ENCODE measurements at regions not wholly inside any gene's neighbourhood (a gene's known extent, or its start where the extent isn't known, plus 50 kb on each side); places are given as distances from the start of the nearest gene placed in this dataset.

DNA sequence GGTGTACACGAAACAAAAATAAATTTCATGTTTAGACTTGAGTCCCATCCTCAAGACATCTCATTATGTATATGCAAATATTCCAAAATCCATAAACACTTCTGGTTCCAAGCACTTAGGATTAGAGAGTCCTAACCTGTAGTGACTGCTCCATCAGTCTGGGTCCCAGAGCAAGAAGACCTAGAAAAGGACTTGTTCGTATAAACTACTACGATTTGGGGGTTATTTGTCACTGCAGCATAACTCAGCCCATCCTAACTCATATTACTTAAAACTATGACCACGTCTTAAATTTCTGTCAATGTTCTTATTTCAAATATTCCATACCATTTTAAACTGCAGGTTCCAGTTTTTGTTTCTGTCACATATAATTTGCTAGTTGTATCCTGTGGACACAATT, 463.0 kb downstream of the AGTPBP1 start:
- POLR2A ChIA-PET = no interaction called here
- no peak overlapping the region for H3K27ac Mint-ChIP-seq
- no peaks in the 10 kb centered on the region for H3K9me3 Mint-ChIP-seq
- H3K27me3 Mint-ChIP-seq = peaks cover 14% of the 10 kb centered on the region
- no peak for DNase-seq
- CTCF ChIA-PET = no interaction called here
- ATAC-seq = no peak
- H3K36me3 Mint-ChIP-seq (ENCODE audit: low read depth) = no peaks in the 10 kb centered on the region
- TF ChIP-seq, protein P1, sequence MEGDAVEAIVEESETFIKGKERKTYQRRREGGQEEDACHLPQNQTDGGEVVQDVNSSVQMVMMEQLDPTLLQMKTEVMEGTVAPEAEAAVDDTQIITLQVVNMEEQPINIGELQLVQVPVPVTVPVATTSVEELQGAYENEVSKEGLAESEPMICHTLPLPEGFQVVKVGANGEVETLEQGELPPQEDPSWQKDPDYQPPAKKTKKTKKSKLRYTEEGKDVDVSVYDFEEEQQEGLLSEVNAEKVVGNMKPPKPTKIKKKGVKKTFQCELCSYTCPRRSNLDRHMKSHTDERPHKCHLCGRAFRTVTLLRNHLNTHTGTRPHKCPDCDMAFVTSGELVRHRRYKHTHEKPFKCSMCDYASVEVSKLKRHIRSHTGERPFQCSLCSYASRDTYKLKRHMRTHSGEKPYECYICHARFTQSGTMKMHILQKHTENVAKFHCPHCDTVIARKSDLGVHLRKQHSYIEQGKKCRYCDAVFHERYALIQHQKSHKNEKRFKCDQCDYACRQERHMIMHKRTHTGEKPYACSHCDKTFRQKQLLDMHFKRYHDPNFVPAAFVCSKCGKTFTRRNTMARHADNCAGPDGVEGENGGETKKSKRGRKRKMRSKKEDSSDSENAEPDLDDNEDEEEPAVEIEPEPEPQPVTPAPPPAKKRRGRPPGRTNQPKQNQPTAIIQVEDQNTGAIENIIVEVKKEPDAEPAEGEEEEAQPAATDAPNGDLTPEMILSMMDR (IDR thresholded peaks at IDR 0.05) = no peak
- intact Hi-C loops (cut with micrococcal nuclease) = no loop called here
- no peak overlapping the region for H3K4me3 Mint-ChIP-seq
- no peaks in the 10 kb centered on the region for H3K4me1 Mint-ChIP-seq (ENCODE audit: low read depth)

DNA sequence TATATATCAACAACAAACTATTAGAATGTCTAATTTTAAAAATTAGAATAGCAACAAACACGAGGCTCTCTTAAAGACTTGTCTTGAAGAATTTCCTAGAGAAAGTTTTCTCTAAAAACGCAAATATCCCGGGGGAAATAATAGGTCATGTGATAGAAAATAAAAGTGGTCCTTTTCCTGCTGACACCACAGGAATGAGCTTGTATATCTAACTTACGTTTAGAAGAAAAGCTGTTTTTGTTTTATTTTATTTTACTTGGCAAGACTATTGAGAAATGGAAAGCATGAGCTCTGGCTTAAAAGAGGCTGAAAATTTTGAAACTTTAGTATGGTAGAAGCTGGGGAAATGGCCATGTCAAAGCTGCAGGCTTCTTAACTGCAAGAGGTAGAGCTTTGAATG, 465.0 kb downstream of the AGTPBP1 start:
- H3K36me3 Mint-ChIP-seq (ENCODE audit: low read depth) = no peaks in the 10 kb centered on the region
- no peak overlapping the region for H3K4me3 Mint-ChIP-seq
- POLR2A ChIA-PET = no interaction called here
- TF ChIP-seq, protein P1 (IDR thresholded peaks at IDR 0.05) = no peak
- intact Hi-C loops (cut with micrococcal nuclease) = no loop called here
- H3K9me3 Mint-ChIP-seq = no peaks in the 10 kb centered on the region
- no peaks in the 10 kb centered on the region for H3K4me1 Mint-ChIP-seq (ENCODE audit: low read depth)
- H3K27me3 Mint-ChIP-seq = peaks cover 3% of the 10 kb centered on the region
- CTCF ChIA-PET = interaction anchor here (0.9 kb wide), 1 partner anchor 11 kb away, joined by 3 read pairs; no protein-coding TSS in a partner anchor
- DNase-seq (no peak), ATAC-seq (no peak)
- H3K27ac Mint-ChIP-seq = no peak overlapping the region

DNA sequence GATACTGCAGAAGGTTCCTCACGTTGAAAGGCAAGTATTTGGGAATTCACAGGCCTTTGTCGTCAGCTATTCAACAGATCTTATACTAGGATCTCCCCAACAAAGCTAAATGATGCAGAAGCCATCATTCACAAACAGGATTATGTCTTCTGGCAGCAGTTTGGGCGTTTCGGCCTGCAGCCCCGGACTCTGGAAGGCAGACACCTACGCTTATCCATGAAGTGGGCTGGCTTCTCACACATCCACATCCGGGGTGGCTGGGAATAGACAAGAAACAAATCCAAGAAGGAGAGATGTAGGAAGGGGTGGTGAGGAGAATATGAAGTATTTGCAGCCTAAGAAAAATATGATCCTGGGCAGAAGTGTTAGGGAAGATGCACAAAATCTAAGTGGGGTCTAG, 471.9 kb downstream of the AGTPBP1 start:
- no peak overlapping the region for H3K4me3 Mint-ChIP-seq
- no peak overlapping the region for H3K27ac Mint-ChIP-seq
- no peaks in the 10 kb centered on the region for H3K36me3 Mint-ChIP-seq (ENCODE audit: low read depth)
- no peak for DNase-seq
- H3K27me3 Mint-ChIP-seq = peaks cover 2% of the 10 kb centered on the region
- no peaks in the 10 kb centered on the region for H3K4me1 Mint-ChIP-seq (ENCODE audit: low read depth)
- intact Hi-C loops (cut with micrococcal nuclease) = no loop called here
- no peak for ATAC-seq
- no peaks in the 10 kb centered on the region for H3K9me3 Mint-ChIP-seq
- POLR2A ChIA-PET = no interaction called here
- TF ChIP-seq, protein P1 (IDR thresholded peaks at IDR 0.05) = no peak
- CTCF ChIA-PET = no interaction called here

DNA sequence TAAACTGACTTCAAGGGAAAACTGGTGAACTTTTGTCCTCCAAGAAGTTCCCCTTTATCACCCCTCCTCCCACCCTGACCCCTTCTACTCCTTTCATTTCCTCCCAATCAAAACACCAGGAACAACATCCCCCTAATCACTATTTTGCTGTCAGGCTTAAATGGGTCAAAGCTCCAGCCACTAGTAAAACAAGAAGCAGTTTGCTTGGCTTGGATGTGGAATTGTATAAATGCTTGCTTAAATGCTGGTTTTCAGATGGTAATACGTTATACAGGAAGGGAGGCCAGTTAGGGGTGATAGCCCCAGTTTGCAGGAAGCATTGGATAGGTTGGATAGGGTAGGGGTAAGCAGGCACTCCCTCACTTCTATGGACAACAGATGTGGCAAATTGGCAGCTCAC, 473.6 kb downstream of the AGTPBP1 start:
- Mint-ChIP-seq H3K4me3 (no peak overlapping the region), H3K36me3 (ENCODE audit: low read depth) (no peaks in the 10 kb centered on the region), H3K9me3 (no peaks in the 10 kb centered on the region), H3K27me3 (peaks cover under 1% of the 10 kb centered on the region), H3K4me1 (ENCODE audit: low read depth) (no peaks in the 10 kb centered on the region), H3K27ac (no peak overlapping the region)
- intact Hi-C loops (cut with micrococcal nuclease) = no loop called here
- ATAC-seq (no peak), DNase-seq (no peak)
- ChIA-PET POLR2A (no interaction called here), CTCF (no interaction called here)
- TF ChIP-seq, protein P1 (IDR thresholded peaks at IDR 0.05) = no peak

DNA sequence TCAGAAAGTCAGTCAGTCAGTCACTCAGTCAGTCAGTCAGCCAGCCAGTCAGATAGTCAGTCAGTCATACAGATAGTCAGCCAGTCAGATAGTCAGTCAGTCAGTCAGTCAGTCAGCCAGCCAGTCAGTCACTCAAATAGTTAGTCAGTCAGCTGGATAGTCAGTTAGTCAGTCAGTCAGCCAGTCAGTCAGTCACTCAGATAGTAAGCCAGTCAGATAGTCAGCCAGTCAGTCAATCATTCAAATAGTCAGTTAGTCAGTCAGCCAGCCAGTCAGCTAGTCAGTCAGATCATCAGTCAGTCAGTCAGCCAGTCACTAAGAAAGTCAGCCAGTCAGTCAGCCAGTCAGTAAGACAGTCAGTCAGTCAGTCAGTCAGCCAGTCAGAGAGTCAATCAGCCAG, 477.1 kb downstream of the AGTPBP1 start:
- no peaks in the 10 kb centered on the region for H3K36me3 Mint-ChIP-seq (ENCODE audit: low read depth)
- no peaks in the 10 kb centered on the region for H3K4me1 Mint-ChIP-seq (ENCODE audit: low read depth)
- H3K27me3 Mint-ChIP-seq = peaks cover 3% of the 10 kb centered on the region
- intact Hi-C loops (cut with micrococcal nuclease) = no loop called here
- ChIA-PET CTCF (no interaction called here), POLR2A (no interaction called here)
- H3K27ac Mint-ChIP-seq = no peak overlapping the region
- ATAC-seq (no peak), DNase-seq (no peak)
- TF ChIP-seq, protein P1 (IDR thresholded peaks at IDR 0.05) = no peak
- H3K4me3 Mint-ChIP-seq = no peak overlapping the region
- no peaks in the 10 kb centered on the region for H3K9me3 Mint-ChIP-seq
